SK-N-SH (cell line): ENCODE measurements at regions not wholly inside any gene's neighbourhood (a gene's known extent, or its start where the extent isn't known, plus 50 kb on each side); places are given as distances from the start of the nearest gene placed in this dataset.

ENCODE experiments used
- CTCF ChIA-PET: fragments of 300-600, 350-600 bp; formaldehyde crosslinking; extraction: SDS; loops from one replicate; lab custom pipeline; 2021; lab: Yijun Ruan, JAX
- POLR2A ChIA-PET: fragments of 350-600 bp; sonication (Branson Sonifier 250); formaldehyde crosslinking; extraction: SDS; loops from one replicate; lab custom pipeline; 2020; ENCODE audit warnings: antibody characterized with exemption, inconsistent platforms; lab: Yijun Ruan, JAX
- DNase-seq: peaks from one replicate; pipeline ENCODE4 v3.0.0; 2012
- H2AFZ ChIP-seq: fragments of 200-600 bp; sonication (generic); 2 replicates; pipeline ENCODE4 v1.8.1; 2016; ENCODE audit warnings: antibody characterized with exemption, mild to moderate bottlenecking, low read depth
- H3F3A ChIP-seq: fragments of 200-600 bp; sonication (generic); replicated peaks from 2 replicates; pipeline ENCODE3; 2016; ENCODE audit warnings: antibody characterized with exemption, mild to moderate bottlenecking; ENCODE audit not compliant: insufficient read depth
- H3K27ac ChIP-seq, 2 experiments: fragments of 200-500 bp in 1 of 2; fragments of 200-600 bp in 1 of 2; sonication (Bioruptor generic) in 1 of 2; sonication (generic), shearing (Covaris generic) in 1 of 2; 2 replicates each; pipeline versions ENCODE4 v1.5.1 to v1.6.1; 2014 to 2016; ENCODE audit warnings: low read depth in 2 of 2, inconsistent platforms in 1 of 2, low read length in 1 of 2, mild to moderate bottlenecking in 1 of 2, mixed read lengths in 1 of 2
- H3K27me3 ChIP-seq: fragments of 200-600 bp; sonication (generic), shearing (Covaris generic); 2 replicates; pipeline ENCODE4 v1.6.1; 2016; ENCODE audit warnings: mixed run types; ENCODE audit not compliant: insufficient read depth
- H3K36me3 ChIP-seq, 2 experiments: fragments of 200-500 bp in 1 of 2; fragments of 200-600 bp in 1 of 2; sonication (Bioruptor generic) in 1 of 2; sonication (generic) in 1 of 2; replicated peaks in 1 of 2; 2 replicates each; pipeline versions ENCODE3 to v1.5.1; 2014 to 2016; ENCODE audit warnings: low read length in 1 of 2, mild to moderate bottlenecking in 1 of 2; ENCODE audit not compliant: insufficient read depth in 2 of 2, control insufficient read depth in 1 of 2
- H3K4me1 ChIP-seq, 2 experiments: fragments of 200-500 bp in 1 of 2; fragments of 200-600 bp in 1 of 2; sonication (Bioruptor generic) in 1 of 2; sonication (generic), shearing (Covaris generic) in 1 of 2; 2 replicates each; pipeline versions ENCODE4 v1.5.1 to v1.6.1; 2014 to 2016; ENCODE audit warnings: low read depth in 1 of 2, low read length in 1 of 2, mixed run types in 1 of 2; ENCODE audit not compliant: insufficient read depth in 2 of 2, control insufficient read depth in 1 of 2
- H3K4me2 ChIP-seq: fragments of 200-600 bp; sonication (generic), shearing (Covaris generic); 2 replicates; pipeline ENCODE4 v1.6.1; 2017; ENCODE audit warnings: mixed run types
- H3K4me3 ChIP-seq, 2 experiments: fragments of 200-500 bp in 1 of 2; fragments of 200-600 bp in 1 of 2; sonication (Bioruptor generic) in 1 of 2; sonication (generic), shearing (Covaris generic) in 1 of 2; 2 replicates each; pipeline versions ENCODE4 v1.5.1 to v1.8.1; 2014 to 2016; ENCODE audit warnings: low read depth in 2 of 2, inconsistent platforms in 1 of 2, low read length in 1 of 2, mild to moderate bottlenecking in 1 of 2, mixed read lengths in 1 of 2, moderate library complexity in 1 of 2
- H3K79me2 ChIP-seq: fragments of 200-600 bp; sonication (generic); 2 replicates; pipeline ENCODE4 v1.8.1; 2017; ENCODE audit warnings: mild to moderate bottlenecking; ENCODE audit not compliant: insufficient read depth
- H3K9ac ChIP-seq: fragments of 200-600 bp; sonication (generic); 2 replicates; pipeline ENCODE4 v1.6.1; 2017; ENCODE audit warnings: mixed run types
- H3K9me2 ChIP-seq: fragments of 200-600 bp; sonication (generic); 2 replicates; pipeline ENCODE4 v1.6.1; 2017; ENCODE audit warnings: mixed run types
- H3K9me3 ChIP-seq: fragments of 200-600 bp; sonication (generic); 2 replicates; pipeline ENCODE4 v1.6.1; 2017; ENCODE audit warnings: mixed run types, mild to moderate bottlenecking, moderate library complexity
- H4K20me1 ChIP-seq: fragments of 200-600 bp; sonication (generic); 2 replicates; pipeline ENCODE4 v1.6.1; 2017; ENCODE audit warnings: mild to moderate bottlenecking, mixed run types; ENCODE audit not compliant: insufficient read depth
- CHD2 ChIP-seq: fragments of 150-350 bp; IDR thresholded peaks from 2 replicates; pipeline ENCODE4 v1.6.1; 2018; ENCODE audit warnings: low read length; ENCODE audit not compliant: partially characterized antibody
- EP300 ChIP-seq, 2 experiments: IDR thresholded peaks; 2 replicates each; pipeline versions ENCODE4 v1.4.0 to v1.6.1; 2012; ENCODE audit warnings: borderline replicate concordance in 1 of 2, low read depth in 1 of 2, low read length in 1 of 2
- EZH2phosphoT487 ChIP-seq: fragments of 200-600 bp; sonication (generic); IDR thresholded peaks from 2 replicates; pipeline ENCODE4 v1.6.1; 2017; ENCODE audit warnings: low read depth, mixed run types, mild to moderate bottlenecking, antibody characterized with exemption, moderate library complexity, borderline replicate concordance
- GABPA ChIP-seq: IDR thresholded peaks from 2 replicates; pipeline ENCODE4 v1.4.0; 2012; ENCODE audit warnings: low read depth, mild to moderate bottlenecking
- MXI1 ChIP-seq: IDR thresholded peaks from 2 replicates; pipeline ENCODE4 v1.6.1; 2012; ENCODE audit warnings: mild to moderate bottlenecking, low read depth, low read length, improper control_type of control experiment
- NFIC ChIP-seq: IDR thresholded peaks from 2 replicates; pipeline ENCODE4 v1.4.0; 2012; ENCODE audit warnings: borderline replicate concordance
- NRF1 ChIP-seq: IDR thresholded peaks from 2 replicates; pipeline ENCODE4 v1.6.1; 2012; ENCODE audit warnings: low read depth, mild to moderate bottlenecking, low read length
- PBX3 ChIP-seq: IDR thresholded peaks from 2 replicates; pipeline ENCODE4; 2012
- RAD21 ChIP-seq: IDR thresholded peaks from 2 replicates; pipeline ENCODE4 v1.6.1; 2012; ENCODE audit warnings: mild to moderate bottlenecking, low read length
- RCOR1 ChIP-seq: fragments of 150-350 bp; IDR thresholded peaks from 2 replicates; pipeline ENCODE4 v1.6.1; 2017; ENCODE audit warnings: antibody characterized with exemption, low read length
- RXRA ChIP-seq: IDR thresholded peaks from 2 replicates; pipeline ENCODE4 v1.4.0; 2012; ENCODE audit warnings: low read depth, mild to moderate bottlenecking, borderline replicate concordance
- SIN3A ChIP-seq: IDR thresholded peaks from 2 replicates; pipeline ENCODE4 v1.6.1; 2012; ENCODE audit warnings: low read depth, mild to moderate bottlenecking, low read length, moderate library complexity, borderline replicate concordance
- SMC3 ChIP-seq: IDR thresholded peaks from 2 replicates; pipeline ENCODE4 v1.6.1; 2012; ENCODE audit warnings: low read depth, low read length, improper control_type of control experiment
- TAF1 ChIP-seq: IDR thresholded peaks from 2 replicates; pipeline ENCODE4 v1.6.1; 2012; ENCODE audit warnings: low read depth, mild to moderate bottlenecking, low read length, moderate library complexity, borderline replicate concordance
- TCF12 ChIP-seq: IDR thresholded peaks from 2 replicates; pipeline ENCODE4 v1.4.0; 2012
- TEAD4 ChIP-seq: IDR thresholded peaks from 2 replicates; pipeline ENCODE4 v1.4.0; 2012; ENCODE audit warnings: mild to moderate bottlenecking, borderline replicate concordance; ENCODE audit not compliant: insufficient read depth
- ZBTB33 ChIP-seq: IDR thresholded peaks from 2 replicates; pipeline ENCODE4 v1.4.0; 2012; ENCODE audit warnings: low read depth, borderline replicate concordance
- WGBS: methylation state at CpG from one replicate; pipeline ENCODE4 v1.1.6; 2017; ENCODE audit warnings: low lambda C conversion rate; 5-methylcytosine and 5-hydroxymethylcytosine counted together
- TF ChIP-seq, protein P1 (sequence below): fragments of 200-600 bp; sonication (generic); IDR thresholded peaks from 2 replicates; pipeline ENCODE4 v1.6.1; 2017; ENCODE audit warnings: antibody characterized with exemption, mild to moderate bottlenecking, moderate library complexity
- TF ChIP-seq, protein P2 (sequence below): fragments of 150-350 bp; IDR thresholded peaks from 2 replicates; pipeline ENCODE4 v1.6.1; 2017; ENCODE audit warnings: antibody characterized with exemption, low read length, low read depth, borderline replicate concordance

DNA sequence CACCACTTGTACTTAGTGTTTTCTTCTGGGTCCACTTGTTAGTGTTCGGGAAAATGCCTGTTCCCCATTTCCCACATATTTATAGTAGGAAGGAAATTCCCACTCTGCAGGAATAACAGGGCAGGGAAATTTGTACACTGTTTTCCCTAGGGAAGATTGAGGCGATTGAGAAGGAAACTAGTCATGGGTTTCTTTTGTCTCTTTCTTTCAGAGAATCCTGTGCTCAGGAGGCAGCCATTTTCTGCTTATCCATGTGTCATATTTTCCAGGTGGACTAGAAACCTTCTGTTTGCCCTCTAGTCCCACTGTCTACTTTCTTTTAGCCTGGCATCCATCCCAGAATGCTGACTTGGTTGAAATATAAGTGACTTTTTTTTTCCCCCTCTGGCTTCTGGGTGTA is 299.1 kb upstream of the ANKRD50 start:
- WGBS: 97% methylated on average over 2 of the region's 2 CpGs
- no peak overlapping the region for H3K4me2 ChIP-seq
- no peak overlapping the region for H2AFZ ChIP-seq
- no peaks in the 10 kb centered on the region; the same call in 1 of the 2 replicates for H3K9me2 ChIP-seq
- DNase-seq: no peak
- peaks cover 0 to 3% of the 10 kb centered on the region in 2 experiments for H3K36me3 ChIP-seq
- H3F3A ChIP-seq: no peaks in the 10 kb centered on the region
- H3K9me3 ChIP-seq: no peaks in the 10 kb centered on the region; the same call in none of the 2 replicates
- CTCF ChIA-PET: no interaction called here
- H3K27me3 ChIP-seq: no peaks in the 10 kb centered on the region
- H3K79me2 ChIP-seq: no peaks in the 10 kb centered on the region
- POLR2A ChIA-PET: no interaction called here
- H3K27ac ChIP-seq: no peak overlapping the region
- no peaks in the 10 kb centered on the region; a peak in 1 of 4 replicates for H3K4me1 ChIP-seq
- no peaks in the 10 kb centered on the region for H4K20me1 ChIP-seq
- TF ChIP-seq, protein P1, sequence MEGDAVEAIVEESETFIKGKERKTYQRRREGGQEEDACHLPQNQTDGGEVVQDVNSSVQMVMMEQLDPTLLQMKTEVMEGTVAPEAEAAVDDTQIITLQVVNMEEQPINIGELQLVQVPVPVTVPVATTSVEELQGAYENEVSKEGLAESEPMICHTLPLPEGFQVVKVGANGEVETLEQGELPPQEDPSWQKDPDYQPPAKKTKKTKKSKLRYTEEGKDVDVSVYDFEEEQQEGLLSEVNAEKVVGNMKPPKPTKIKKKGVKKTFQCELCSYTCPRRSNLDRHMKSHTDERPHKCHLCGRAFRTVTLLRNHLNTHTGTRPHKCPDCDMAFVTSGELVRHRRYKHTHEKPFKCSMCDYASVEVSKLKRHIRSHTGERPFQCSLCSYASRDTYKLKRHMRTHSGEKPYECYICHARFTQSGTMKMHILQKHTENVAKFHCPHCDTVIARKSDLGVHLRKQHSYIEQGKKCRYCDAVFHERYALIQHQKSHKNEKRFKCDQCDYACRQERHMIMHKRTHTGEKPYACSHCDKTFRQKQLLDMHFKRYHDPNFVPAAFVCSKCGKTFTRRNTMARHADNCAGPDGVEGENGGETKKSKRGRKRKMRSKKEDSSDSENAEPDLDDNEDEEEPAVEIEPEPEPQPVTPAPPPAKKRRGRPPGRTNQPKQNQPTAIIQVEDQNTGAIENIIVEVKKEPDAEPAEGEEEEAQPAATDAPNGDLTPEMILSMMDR: no peak
- TF ChIP-seq ZBTB33: no peak
- TF ChIP-seq RCOR1: no peak
- no peak for TF ChIP-seq RXRA
- TF ChIP-seq CHD2: no peak
- TF ChIP-seq MXI1: no peak
- TF ChIP-seq TAF1: no peak
- TF ChIP-seq, protein P2, sequence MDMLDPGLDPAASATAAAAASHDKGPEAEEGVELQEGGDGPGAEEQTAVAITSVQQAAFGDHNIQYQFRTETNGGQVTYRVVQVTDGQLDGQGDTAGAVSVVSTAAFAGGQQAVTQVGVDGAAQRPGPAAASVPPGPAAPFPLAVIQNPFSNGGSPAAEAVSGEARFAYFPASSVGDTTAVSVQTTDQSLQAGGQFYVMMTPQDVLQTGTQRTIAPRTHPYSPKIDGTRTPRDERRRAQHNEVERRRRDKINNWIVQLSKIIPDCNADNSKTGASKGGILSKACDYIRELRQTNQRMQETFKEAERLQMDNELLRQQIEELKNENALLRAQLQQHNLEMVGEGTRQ: no peak
- TF ChIP-seq SMC3: no peak
- TF ChIP-seq PBX3: no peak
- no peak for TF ChIP-seq EZH2phosphoT487
- TF ChIP-seq GABPA: no peak
- TF ChIP-seq RAD21: no peak
- no peak for TF ChIP-seq TEAD4
- no peak for TF ChIP-seq NFIC
- no peak for TF ChIP-seq NRF1
- no peak for TF ChIP-seq EP300 (IDR thresholded peaks at IDR 0.05; ENCODE audit: borderline replicate concordance in 1 of 2, low read depth in 1 of 2, low read length in 1 of 2)
- TF ChIP-seq SIN3A: no peak
- no peak for TF ChIP-seq TCF12
- H3K4me3 ChIP-seq: no peak overlapping the region
- no peak overlapping the region for H3K9ac ChIP-seq
